ENCODE measurements at regions not wholly inside any gene's neighbourhood (a gene's known extent, or its start where the extent isn't known, plus 50 kb on each side); places are given as distances from the start of the nearest gene placed in this dataset.

DNA sequence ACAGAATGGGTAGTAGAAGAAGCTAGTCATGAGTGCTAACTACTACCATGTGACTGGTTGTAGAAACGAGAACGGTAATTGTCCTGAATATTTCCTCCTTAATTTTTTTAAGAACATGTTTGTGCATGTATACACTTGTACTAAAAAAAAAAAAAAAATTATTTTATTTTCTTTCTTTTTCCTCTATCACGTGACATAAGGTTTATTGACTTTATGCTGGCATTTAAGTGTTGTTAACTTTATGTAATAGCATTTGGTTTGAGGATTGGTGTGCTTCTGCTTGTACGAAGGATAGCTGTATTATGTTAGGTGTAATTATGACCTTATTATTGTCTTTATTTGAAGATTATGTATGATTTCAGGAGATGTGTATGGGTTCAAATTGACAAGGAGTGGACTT, 349.1 kb upstream of the PTPRD start:
- Histone ChIP-seq H3K36me3 (ENCODE audit: low read depth) (no peaks in the 10 kb centered on the region), H2AFZ (no peak overlapping the region), H3K27me3 (ENCODE audit: insufficient read depth, low read depth) (no peaks in the 10 kb centered on the region), H3K9me2 (ENCODE audit: insufficient read depth) (no peaks in the 10 kb centered on the region), H3F3A (ENCODE audit: insufficient read depth, low read depth) (no peaks in the 10 kb centered on the region), H4K20me1 (ENCODE audit: insufficient read depth) (no peaks in the 10 kb centered on the region), H3K9me3 (ENCODE audit: insufficient read depth, low read depth) (no peaks in the 10 kb centered on the region), H3K79me2 (ENCODE audit: low read depth) (no peaks in the 10 kb centered on the region), H3K4me3 (no peak overlapping the region), H3K4me2 (no peak overlapping the region), H3K27ac (no peak overlapping the region), H3K4me1 (replicated peaks; ENCODE audit: insufficient read depth) (no peaks in the 10 kb centered on the region)
- no peak for DNase-seq
- intact Hi-C loops (cut with micrococcal nuclease; ENCODE audit: unreplicated experiment): no loop called here
- no peak for TF ChIP-seq EZH2 (IDR thresholded peaks at IDR 0.05; ENCODE audit: low read depth)
- TF ChIP-seq, protein P1, sequence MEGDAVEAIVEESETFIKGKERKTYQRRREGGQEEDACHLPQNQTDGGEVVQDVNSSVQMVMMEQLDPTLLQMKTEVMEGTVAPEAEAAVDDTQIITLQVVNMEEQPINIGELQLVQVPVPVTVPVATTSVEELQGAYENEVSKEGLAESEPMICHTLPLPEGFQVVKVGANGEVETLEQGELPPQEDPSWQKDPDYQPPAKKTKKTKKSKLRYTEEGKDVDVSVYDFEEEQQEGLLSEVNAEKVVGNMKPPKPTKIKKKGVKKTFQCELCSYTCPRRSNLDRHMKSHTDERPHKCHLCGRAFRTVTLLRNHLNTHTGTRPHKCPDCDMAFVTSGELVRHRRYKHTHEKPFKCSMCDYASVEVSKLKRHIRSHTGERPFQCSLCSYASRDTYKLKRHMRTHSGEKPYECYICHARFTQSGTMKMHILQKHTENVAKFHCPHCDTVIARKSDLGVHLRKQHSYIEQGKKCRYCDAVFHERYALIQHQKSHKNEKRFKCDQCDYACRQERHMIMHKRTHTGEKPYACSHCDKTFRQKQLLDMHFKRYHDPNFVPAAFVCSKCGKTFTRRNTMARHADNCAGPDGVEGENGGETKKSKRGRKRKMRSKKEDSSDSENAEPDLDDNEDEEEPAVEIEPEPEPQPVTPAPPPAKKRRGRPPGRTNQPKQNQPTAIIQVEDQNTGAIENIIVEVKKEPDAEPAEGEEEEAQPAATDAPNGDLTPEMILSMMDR (conservative IDR thresholded peaks at IDR 0.05): no peak
- CTCF ChIA-PET: no interaction called here
- no TSS peak for BruUV-seq (replicated peaks)
- POLR2A ChIA-PET (ENCODE audit: unreplicated experiment): no interaction called here

DNA sequence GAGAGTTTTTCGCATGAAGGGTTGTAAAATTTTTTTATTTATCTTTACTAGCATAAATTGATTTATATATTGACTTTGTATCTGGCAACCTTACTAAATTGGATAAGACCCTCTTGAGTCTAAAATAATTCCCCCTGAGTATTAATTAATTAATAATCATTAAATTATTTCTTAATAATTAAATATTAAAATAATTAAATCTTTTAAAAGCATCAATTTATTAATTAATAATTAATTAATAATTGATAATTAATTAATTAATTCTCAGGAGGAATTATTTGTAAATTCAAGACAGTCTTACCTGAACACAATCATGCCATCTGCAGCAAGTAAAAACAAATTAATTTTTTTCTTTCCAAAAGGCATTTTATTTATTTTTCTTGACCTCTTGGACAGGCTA, 370.4 kb upstream of the PTPRD start:
- Histone ChIP-seq H3K4me2 (no peak overlapping the region), H3K4me3 (no peak overlapping the region), H3K36me3 (ENCODE audit: low read depth) (no peaks in the 10 kb centered on the region), H4K20me1 (ENCODE audit: insufficient read depth) (no peaks in the 10 kb centered on the region), H3K9me3 (ENCODE audit: insufficient read depth, low read depth) (no peaks in the 10 kb centered on the region), H3K27ac (no peak overlapping the region), H3K9me2 (ENCODE audit: insufficient read depth) (no peaks in the 10 kb centered on the region), H3K4me1 (replicated peaks; ENCODE audit: insufficient read depth) (no peaks in the 10 kb centered on the region), H3F3A (ENCODE audit: insufficient read depth, low read depth) (no peaks in the 10 kb centered on the region), H3K27me3 (ENCODE audit: insufficient read depth, low read depth) (no peaks in the 10 kb centered on the region), H3K79me2 (ENCODE audit: low read depth) (no peaks in the 10 kb centered on the region), H2AFZ (no peak overlapping the region)
- no peak for DNase-seq
- intact Hi-C loops (cut with micrococcal nuclease; ENCODE audit: unreplicated experiment): no loop called here
- TF ChIP-seq, protein P1 (conservative IDR thresholded peaks at IDR 0.05): no peak
- no peak for TF ChIP-seq EZH2 (IDR thresholded peaks at IDR 0.05; ENCODE audit: low read depth)
- ChIA-PET CTCF (no interaction called here), POLR2A (ENCODE audit: unreplicated experiment) (no interaction called here)
- BruUV-seq (replicated peaks): no TSS peak

DNA sequence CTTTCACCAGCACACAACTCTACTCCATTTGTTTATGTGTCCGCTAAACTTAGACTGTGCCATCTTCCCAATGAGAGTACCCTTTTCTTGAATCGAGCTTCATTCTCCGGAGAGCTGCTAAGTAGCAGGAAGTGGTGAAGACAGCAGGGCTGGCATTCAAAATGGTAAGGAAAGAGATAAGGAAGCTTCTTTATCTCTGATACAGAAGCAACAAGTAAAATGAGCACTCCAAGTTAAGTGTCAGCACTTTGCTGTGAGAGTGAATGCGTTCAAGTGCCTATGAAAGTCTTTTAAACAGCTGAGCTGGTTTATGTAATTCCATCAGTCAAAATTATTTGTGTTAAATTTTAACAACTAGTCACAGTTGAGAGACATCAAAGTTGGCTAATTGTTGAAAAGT, 386.8 kb upstream of the PTPRD start:
- H2AFZ ChIP-seq: no peak overlapping the region
- CTCF ChIA-PET: no interaction called here
- intact Hi-C loops (cut with micrococcal nuclease; ENCODE audit: unreplicated experiment): no loop called here
- TF ChIP-seq, protein P1 (conservative IDR thresholded peaks at IDR 0.05): no peak
- TF ChIP-seq EZH2 (IDR thresholded peaks at IDR 0.05; ENCODE audit: low read depth): no peak
- no peaks in the 10 kb centered on the region for H3K36me3 ChIP-seq (ENCODE audit: low read depth)
- no peaks in the 10 kb centered on the region for H3K9me2 ChIP-seq (ENCODE audit: insufficient read depth)
- no peak overlapping the region for H3K4me3 ChIP-seq
- H3K27ac ChIP-seq: no peak overlapping the region
- H4K20me1 ChIP-seq (ENCODE audit: insufficient read depth): no peaks in the 10 kb centered on the region
- no peaks in the 10 kb centered on the region for H3K9me3 ChIP-seq (ENCODE audit: insufficient read depth, low read depth)
- no peaks in the 10 kb centered on the region for H3K79me2 ChIP-seq (ENCODE audit: low read depth)
- POLR2A ChIA-PET (ENCODE audit: unreplicated experiment): no interaction called here
- no peaks in the 10 kb centered on the region for H3K4me1 ChIP-seq (replicated peaks; ENCODE audit: insufficient read depth)
- no peak for DNase-seq
- BruUV-seq (replicated peaks): no TSS peak
- no peak overlapping the region for H3K4me2 ChIP-seq
- no peaks in the 10 kb centered on the region for H3F3A ChIP-seq (ENCODE audit: insufficient read depth, low read depth)
- no peaks in the 10 kb centered on the region for H3K27me3 ChIP-seq (ENCODE audit: insufficient read depth, low read depth)

Data from PC-9 (cell line).